ENCODE measurements at regions not wholly inside any gene's neighbourhood (a gene's known extent, or its start where the extent isn't known, plus 50 kb on each side); places are given as distances from the start of the nearest gene placed in this dataset.

- no peak for DNase-seq
- Mint-ChIP-seq H3K36me3 (ENCODE audit: insufficient read depth in 2 of 2) (no peaks in the 10 kb centered on the region), H3K9me3 (no peaks in the 10 kb centered on the region), H3K27me3 (ENCODE audit: low read depth) (no peaks in the 10 kb centered on the region), H3K27ac (no peak overlapping the region), H3K4me3 (no peak overlapping the region), H3K4me1 (ENCODE audit: low read depth) (no peaks in the 10 kb centered on the region)
- no peak for ATAC-seq (replicated peaks in 1 of 2)
These were observed 139.7 kb upstream of the RASSF8 start for GRCh38 chr12:25818596-25819390.

GRCh38 chr12:25819691-25820090 is 138.8 kb upstream of the RASSF8 start:
- Mint-ChIP-seq H3K27ac (no peak overlapping the region), H3K27me3 (ENCODE audit: low read depth) (no peaks in the 10 kb centered on the region), H3K4me1 (ENCODE audit: low read depth) (no peaks in the 10 kb centered on the region), H3K36me3 (ENCODE audit: insufficient read depth in 2 of 2) (no peaks in the 10 kb centered on the region), H3K9me3 (no peaks in the 10 kb centered on the region), H3K4me3 (no peak overlapping the region)
- no peak for ATAC-seq (replicated peaks in 1 of 2)
- DNase-seq, result no peak

- no peak for ATAC-seq (replicated peaks in 1 of 2)
- Mint-ChIP-seq H3K36me3 (ENCODE audit: insufficient read depth in 2 of 2) (no peaks in the 10 kb centered on the region), H3K4me3 (no peak overlapping the region), H3K9me3 (peaks cover 0 to 2% of the 10 kb centered on the region in 2 donors), H3K4me1 (ENCODE audit: low read depth) (no peaks in the 10 kb centered on the region), H3K27ac (no peak overlapping the region), H3K27me3 (ENCODE audit: low read depth) (no peaks in the 10 kb centered on the region)
- no peak for DNase-seq
These were observed 136.2 kb upstream of the RASSF8 start for GRCh38 chr12:25822281-25822680.

GRCh38 chr12:25824734-25825133 is 133.7 kb upstream of the RASSF8 start:
- H3K27me3 Mint-ChIP-seq (ENCODE audit: low read depth), result no peaks in the 10 kb centered on the region
- no peak for ATAC-seq (replicated peaks in 1 of 2)
- H3K4me3 Mint-ChIP-seq, result no peak overlapping the region
- no peaks in the 10 kb centered on the region for H3K36me3 Mint-ChIP-seq (ENCODE audit: insufficient read depth in 2 of 2)
- H3K27ac Mint-ChIP-seq, result no peak overlapping the region
- H3K9me3 Mint-ChIP-seq, result peaks cover 0 to 2% of the 10 kb centered on the region in 2 donors
- no peak for DNase-seq
- H3K4me1 Mint-ChIP-seq (ENCODE audit: low read depth), result no peaks in the 10 kb centered on the region

DNA sequence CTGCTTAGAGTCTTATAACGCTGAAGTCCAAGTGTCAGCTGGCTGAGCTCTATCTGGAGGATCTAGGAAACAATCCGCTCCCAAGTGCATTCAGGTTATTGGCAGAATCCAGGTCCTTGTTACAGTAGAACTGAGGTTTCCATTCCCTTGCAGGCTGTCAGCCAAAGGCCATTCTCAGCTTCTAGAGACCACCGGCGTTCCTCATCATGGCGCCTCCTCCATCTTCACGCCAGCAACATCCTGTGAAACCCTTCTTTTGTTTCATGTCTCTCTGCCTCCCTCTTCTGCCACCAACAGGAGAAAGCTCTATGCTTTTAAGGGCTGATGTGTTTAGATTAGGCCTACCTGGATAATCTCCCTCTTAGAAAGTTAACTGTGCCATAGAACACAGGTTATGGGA is 133.0 kb upstream of the RASSF8 start:
- H3K27ac Mint-ChIP-seq, result no peak overlapping the region
- no peaks in the 10 kb centered on the region for H3K4me1 Mint-ChIP-seq (ENCODE audit: low read depth)
- H3K27me3 Mint-ChIP-seq (ENCODE audit: low read depth), result no peaks in the 10 kb centered on the region
- ATAC-seq (replicated peaks in 1 of 2), result no peak
- H3K4me3 Mint-ChIP-seq, result no peak overlapping the region
- H3K36me3 Mint-ChIP-seq (ENCODE audit: insufficient read depth in 2 of 2), result no peaks in the 10 kb centered on the region
- DNase-seq, result no peak
- H3K9me3 Mint-ChIP-seq, result peaks cover 0 to 2% of the 10 kb centered on the region in 2 donors

- H3K27me3 Mint-ChIP-seq (ENCODE audit: low read depth), result no peaks in the 10 kb centered on the region
These were observed 131.3 kb upstream of the RASSF8 start for GRCh38 chr12:25827141-25827540.

DNA sequence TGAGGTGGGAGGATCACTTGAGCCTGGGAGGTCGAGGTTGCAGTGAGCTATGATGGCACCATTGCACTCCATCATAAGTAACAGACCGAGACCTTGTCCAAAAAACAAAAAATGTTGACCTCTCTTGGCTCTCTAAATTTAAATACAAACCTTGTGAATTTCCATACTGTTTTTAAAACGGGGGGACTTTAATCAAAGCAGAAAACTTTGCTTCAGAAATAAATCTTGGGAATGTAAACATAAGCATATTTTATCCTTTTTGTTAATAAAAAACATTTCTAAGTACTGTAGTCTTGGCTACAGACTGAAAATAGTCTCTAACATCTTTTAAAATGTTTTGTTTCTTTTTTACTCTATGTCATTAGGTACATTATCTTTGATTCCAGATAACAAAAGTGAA is 130.7 kb upstream of the RASSF8 start:
- Mint-ChIP-seq H3K27me3 (ENCODE audit: low read depth) (no peaks in the 10 kb centered on the region), H3K9me3 (peaks cover 0 to 2% of the 10 kb centered on the region in 2 donors), H3K36me3 (ENCODE audit: insufficient read depth in 2 of 2) (no peaks in the 10 kb centered on the region), H3K4me1 (ENCODE audit: low read depth) (no peaks in the 10 kb centered on the region), H3K27ac (no peak overlapping the region), H3K4me3 (no peak overlapping the region)
- no peak for ATAC-seq (replicated peaks in 1 of 2)
- DNase-seq, result no peak

More at GRCh38 chr12:25827141-25827540, 131.3 kb upstream of the RASSF8 start:
- H3K9me3 Mint-ChIP-seq, result peaks cover 0 to 2% of the 10 kb centered on the region in 2 donors
- no peaks in the 10 kb centered on the region for H3K36me3 Mint-ChIP-seq (ENCODE audit: insufficient read depth in 2 of 2)
- DNase-seq (no peak), ATAC-seq (replicated peaks in 1 of 2) (no peak)
- H3K4me3 Mint-ChIP-seq, result no peak overlapping the region
- H3K27ac Mint-ChIP-seq, result no peak overlapping the region
- no peaks in the 10 kb centered on the region for H3K4me1 Mint-ChIP-seq (ENCODE audit: low read depth)

- H3K4me1 Mint-ChIP-seq (ENCODE audit: low read depth), result no peaks in the 10 kb centered on the region
- H3K27me3 Mint-ChIP-seq (ENCODE audit: low read depth), result no peaks in the 10 kb centered on the region
- no peaks in the 10 kb centered on the region for H3K36me3 Mint-ChIP-seq (ENCODE audit: insufficient read depth in 2 of 2)
- DNase-seq (no peak), ATAC-seq (replicated peaks in 1 of 2) (no peak)
- no peak overlapping the region for H3K4me3 Mint-ChIP-seq
- peaks cover 0 to 2% of the 10 kb centered on the region in 2 donors for H3K9me3 Mint-ChIP-seq
- no peak overlapping the region for H3K27ac Mint-ChIP-seq
These were observed 130.3 kb upstream of the RASSF8 start for GRCh38 chr12:25828188-25828587.

- no peak for ATAC-seq (replicated peaks in 1 of 2)
- Mint-ChIP-seq H3K27ac (no peak overlapping the region), H3K9me3 (peaks cover 0 to 2% of the 10 kb centered on the region in 2 donors), H3K4me1 (ENCODE audit: low read depth) (no peaks in the 10 kb centered on the region), H3K36me3 (ENCODE audit: insufficient read depth in 2 of 2) (no peaks in the 10 kb centered on the region), H3K27me3 (ENCODE audit: low read depth) (no peaks in the 10 kb centered on the region), H3K4me3 (no peak overlapping the region)
- DNase-seq, result no peak
These were observed 129.3 kb upstream of the RASSF8 start for GRCh38 chr12:25829192-25829591.

- Mint-ChIP-seq H3K9me3 (peaks cover 0 to under 1% of the 10 kb centered on the region in 2 donors), H3K4me3 (no peak overlapping the region), H3K36me3 (ENCODE audit: insufficient read depth in 2 of 2) (no peaks in the 10 kb centered on the region), H3K27ac (no peak overlapping the region), H3K27me3 (ENCODE audit: low read depth) (no peaks in the 10 kb centered on the region), H3K4me1 (ENCODE audit: low read depth) (no peaks in the 10 kb centered on the region)
- no peak for ATAC-seq (replicated peaks in 1 of 2)
- DNase-seq, result no peak
These were observed 128.0 kb upstream of the RASSF8 start for GRCh38 chr12:25830456-25830855.

DNA sequence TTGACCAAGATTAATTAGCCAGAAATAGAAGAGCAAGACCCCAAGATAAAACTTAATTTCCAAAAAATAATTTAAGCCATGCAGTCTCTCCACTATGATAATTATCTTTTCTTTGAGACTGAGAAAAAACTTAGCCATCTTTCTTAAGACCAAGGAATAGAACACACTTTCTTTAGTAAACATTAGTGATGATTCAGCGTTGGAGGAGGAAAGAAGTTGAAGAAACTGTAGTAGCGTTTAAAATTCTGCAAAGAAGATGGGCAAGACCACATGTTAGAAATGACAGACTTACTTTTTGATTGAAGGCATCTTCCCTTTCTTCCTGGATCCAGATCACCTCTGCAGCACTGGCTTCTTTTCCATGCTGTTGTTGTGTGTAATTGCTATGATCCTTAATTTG is 124.8 kb upstream of the RASSF8 start:
- no peak for ATAC-seq (replicated peaks in 1 of 2)
- no peaks in the 10 kb centered on the region for H3K4me1 Mint-ChIP-seq (ENCODE audit: low read depth)
- no peak overlapping the region for H3K27ac Mint-ChIP-seq
- H3K4me3 Mint-ChIP-seq, result no peak overlapping the region
- DNase-seq, result no peak
- H3K27me3 Mint-ChIP-seq (ENCODE audit: low read depth), result no peaks in the 10 kb centered on the region
- H3K36me3 Mint-ChIP-seq (ENCODE audit: insufficient read depth in 2 of 2), result no peaks in the 10 kb centered on the region
- H3K9me3 Mint-ChIP-seq, result peaks cover 0 to 6% of the 10 kb centered on the region in 2 donors

DNA sequence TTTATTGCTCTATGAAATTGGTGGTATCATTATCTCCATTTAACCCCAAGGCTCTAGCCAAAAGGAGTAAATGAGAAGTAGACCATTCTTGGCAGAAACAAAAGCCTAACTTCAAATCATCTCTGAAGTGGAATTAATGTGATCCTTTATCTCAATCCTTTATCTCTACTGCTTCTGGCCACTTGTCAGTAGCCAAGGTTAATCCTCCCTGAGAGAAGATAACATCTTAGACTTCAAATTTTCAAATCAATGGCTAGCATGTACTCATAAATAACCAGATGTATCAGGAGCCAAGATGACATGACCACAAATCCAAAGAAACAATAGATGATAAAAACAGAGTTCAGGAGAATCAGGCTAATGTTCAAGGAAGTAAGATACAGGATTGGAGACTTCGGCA is 123.1 kb upstream of the RASSF8 start:
- no peak for DNase-seq
- no peak overlapping the region for H3K27ac Mint-ChIP-seq
- H3K27me3 Mint-ChIP-seq (ENCODE audit: low read depth), result no peaks in the 10 kb centered on the region
- no peak overlapping the region for H3K4me3 Mint-ChIP-seq
- ATAC-seq (replicated peaks in 1 of 2), result no peak
- H3K4me1 Mint-ChIP-seq (ENCODE audit: low read depth), result no peaks in the 10 kb centered on the region
- peaks cover 0 to 6% of the 10 kb centered on the region in 2 donors for H3K9me3 Mint-ChIP-seq
- H3K36me3 Mint-ChIP-seq (ENCODE audit: insufficient read depth in 2 of 2), result no peaks in the 10 kb centered on the region

DNA sequence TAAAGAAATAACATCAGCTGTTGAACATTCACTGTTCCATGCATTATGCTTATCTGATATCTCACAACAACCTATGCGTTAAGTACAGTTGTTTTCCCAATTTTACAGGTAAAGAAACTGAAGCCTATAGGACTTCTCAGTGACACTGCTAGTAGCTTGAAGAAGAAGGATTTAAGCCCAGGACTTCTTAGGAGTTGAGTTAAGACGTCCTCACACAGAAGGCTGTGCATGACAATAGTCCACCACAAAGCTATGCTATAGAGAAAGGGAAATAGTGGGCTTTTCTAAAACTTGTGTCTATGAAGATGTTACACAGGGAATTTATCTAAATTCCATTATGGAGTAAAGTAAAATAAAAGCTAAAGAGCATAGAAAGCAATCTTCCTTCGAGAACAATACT is 120.5 kb upstream of the RASSF8 start:
- no peak for ATAC-seq (replicated peaks in 1 of 2)

DNA sequence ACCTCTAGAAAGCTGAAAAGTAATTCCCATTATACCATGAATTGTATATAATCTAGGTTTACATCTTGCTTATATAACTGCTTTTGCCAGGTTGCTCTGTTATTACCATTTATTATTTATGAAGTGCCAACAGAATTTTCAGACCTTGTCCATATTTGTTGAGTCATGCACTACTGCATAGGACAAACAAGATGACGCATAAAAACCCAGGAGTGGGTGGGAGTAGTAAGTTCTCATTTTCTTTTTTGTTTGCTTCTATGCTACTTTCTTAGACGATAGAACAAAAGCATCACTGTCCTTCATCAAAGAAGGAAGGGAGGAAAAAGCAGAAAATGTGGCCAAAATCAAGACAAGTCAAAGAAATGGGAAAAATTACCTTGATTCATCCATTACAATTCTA is 119.0 kb upstream of the RASSF8 start:
- Mint-ChIP-seq H3K4me1 (ENCODE audit: low read depth) (peaks cover 6% of the 10 kb centered on the region), H3K36me3 (ENCODE audit: insufficient read depth in 2 of 2) (no peaks in the 10 kb centered on the region), H3K9me3 (peaks cover 0 to 6% of the 10 kb centered on the region in 2 donors), H3K4me3 (no peak overlapping the region), H3K27ac (no peak overlapping the region), H3K27me3 (ENCODE audit: low read depth) (no peaks in the 10 kb centered on the region)
- DNase-seq (no peak), ATAC-seq (replicated peaks in 1 of 2) (no peak)

More for the DNA sequence above, 120.5 kb upstream of the RASSF8 start:
- peaks cover 0 to 6% of the 10 kb centered on the region in 2 donors for H3K9me3 Mint-ChIP-seq
- no peaks in the 10 kb centered on the region for H3K27me3 Mint-ChIP-seq (ENCODE audit: low read depth)
- H3K4me3 Mint-ChIP-seq, result no peak overlapping the region
- no peak overlapping the region for H3K27ac Mint-ChIP-seq
- no peaks in the 10 kb centered on the region for H3K36me3 Mint-ChIP-seq (ENCODE audit: insufficient read depth in 2 of 2)
- peaks cover 2% of the 10 kb centered on the region for H3K4me1 Mint-ChIP-seq (ENCODE audit: low read depth)
- no peak for DNase-seq

Data from activated T-cell treated with anti-CD3 and anti-CD28 coated beads, Interleukin-2, amount 50 U/mL, for 72 hours (primary cell).